Urothelium cell line (cell line): ENCODE measurements at regions not wholly inside any gene's neighbourhood (a gene's known extent, or its start where the extent isn't known, plus 50 kb on each side); places are given as distances from the start of the nearest gene placed in this dataset.

Experiments used
- DNase-seq: peaks from one replicate; pipeline ENCODE4 v3.0.0; 2011; ENCODE audit warnings: low spot score, mixed read lengths
- FAIRE-seq: peaks from 2 replicates; lab custom pipeline; 2011; peaks lifted over from hg19 to GRCh38; lab: Jason Lieb, UNC

- FAIRE-seq (no peak), DNase-seq (no peak)
These were observed 181.9 kb downstream of the CYP26A1 start for GRCh38 chr10:93255546-93255945.
